ENCODE measurements at regions not wholly inside any gene's neighbourhood (a gene's known extent, or its start where the extent isn't known, plus 50 kb on each side); places are given as distances from the start of the nearest gene placed in this dataset.

- Histone ChIP-seq H3K4me3 (no peak overlapping the region), H3K4me1 (no peaks in the 10 kb centered on the region), H3K36me3 (ENCODE audit: insufficient read depth in 1 of 2, low read depth in 1 of 2) (no peaks in the 10 kb centered on the region), H3K27ac (no peak overlapping the region), H3K9me3 (no peaks in the 10 kb centered on the region), H3K27me3 (ENCODE audit: insufficient read depth in 3 of 3, low read length in 2 of 3) (no peaks in the 10 kb centered on the region)
- intact Hi-C loops (cut with DNase I): no loop called here
- TF ChIP-seq CTCF (IDR thresholded peaks at IDR 0.05): no peak
- ATAC-seq: no peak
- WGBS, 3 donors: 86 to 96% (median 90%) methylated on average over 1 of the region's 1 CpG
- no peak for DNase-seq
Observed at GRCh38 chr3:106759731-106760130, 617.5 kb upstream of the CCDC54 start.

- H3K9me3 ChIP-seq: no peaks in the 10 kb centered on the region
- H3K4me1 ChIP-seq: no peaks in the 10 kb centered on the region
- ATAC-seq (no peak), DNase-seq (no peak)
- intact Hi-C loops (cut with DNase I): no loop called here
- H3K4me3 ChIP-seq: no peak overlapping the region
- WGBS, 3 donors: 79 to 92% (median 87%) methylated on average over 7 of the region's 7 CpGs
- no peak for TF ChIP-seq CTCF (IDR thresholded peaks at IDR 0.05)
- no peaks in the 10 kb centered on the region for H3K27me3 ChIP-seq (ENCODE audit: insufficient read depth in 3 of 3, low read length in 2 of 3)
- no peaks in the 10 kb centered on the region for H3K36me3 ChIP-seq (ENCODE audit: insufficient read depth in 1 of 2, low read depth in 1 of 2)
- H3K27ac ChIP-seq: no peak overlapping the region
Observed at GRCh38 chr3:106765342-106765741, 611.9 kb upstream of the CCDC54 start.

- H3K4me1 ChIP-seq: no peaks in the 10 kb centered on the region
- H3K4me3 ChIP-seq: no peak overlapping the region
- no peaks in the 10 kb centered on the region for H3K9me3 ChIP-seq
- H3K36me3 ChIP-seq (ENCODE audit: insufficient read depth in 1 of 2, low read depth in 1 of 2): no peaks in the 10 kb centered on the region
- H3K27ac ChIP-seq: no peak overlapping the region
- TF ChIP-seq CTCF (IDR thresholded peaks at IDR 0.05): no peak
- ATAC-seq (no peak), DNase-seq (no peak)
- H3K27me3 ChIP-seq (ENCODE audit: insufficient read depth in 3 of 3, low read length in 2 of 3): no peaks in the 10 kb centered on the region
- intact Hi-C loops (cut with DNase I): no loop called here
Observed at GRCh38 chr3:106768941-106769480, 608.2 kb upstream of the CCDC54 start.

- 80 to 85% (median 82%) methylated on average over 1 of the region's 1 CpG for WGBS, 3 donors
- Histone ChIP-seq H3K4me1 (no peaks in the 10 kb centered on the region), H3K4me3 (no peak overlapping the region), H3K27ac (no peak overlapping the region), H3K36me3 (ENCODE audit: insufficient read depth in 1 of 2, low read depth in 1 of 2) (no peaks in the 10 kb centered on the region), H3K9me3 (no peaks in the 10 kb centered on the region), H3K27me3 (ENCODE audit: insufficient read depth in 3 of 3, low read length in 2 of 3) (no peaks in the 10 kb centered on the region)
- intact Hi-C loops (cut with DNase I): no loop called here
- ATAC-seq: no peak
- no peak for TF ChIP-seq CTCF (IDR thresholded peaks at IDR 0.05)
- DNase-seq: no peak
Observed at GRCh38 chr3:106773795-106774194, 603.4 kb upstream of the CCDC54 start.

GRCh38 chr3:106783231-106783630 lies 594.0 kb upstream of the CCDC54 start:
- Histone ChIP-seq H3K27me3 (ENCODE audit: insufficient read depth in 3 of 3, low read length in 2 of 3) (no peaks in the 10 kb centered on the region), H3K4me1 (no peaks in the 10 kb centered on the region), H3K4me3 (no peak overlapping the region), H3K36me3 (ENCODE audit: insufficient read depth in 1 of 2, low read depth in 1 of 2) (no peaks in the 10 kb centered on the region), H3K9me3 (no peaks in the 10 kb centered on the region), H3K27ac (no peak overlapping the region)
- no peak for TF ChIP-seq CTCF (IDR thresholded peaks at IDR 0.05)
- ATAC-seq (no peak), DNase-seq (no peak)
- intact Hi-C loops (cut with DNase I): no loop called here
